Endothelial cell (in vitro differentiated cells): ENCODE measurements at regions not wholly inside any gene's neighbourhood (a gene's known extent, or its start where the extent isn't known, plus 50 kb on each side); places are given as distances from the start of the nearest gene placed in this dataset.

Experiments used
- DNase-seq: peaks from one replicate; pipeline ENCODE4 v3.0.0; 2021; ENCODE audit warnings: low spot score
- H3K27ac Mint-ChIP-seq: one replicate; pipeline ENCODE4 v1.8.0; 2021; ENCODE audit warnings: mixed read lengths, inconsistent platforms; ENCODE audit not compliant: unreplicated experiment
- H3K27me3 Mint-ChIP-seq: one replicate; pipeline ENCODE4 v1.8.0; 2021; ENCODE audit warnings: mild to moderate bottlenecking, moderate library complexity, mixed read lengths, inconsistent platforms; ENCODE audit not compliant: unreplicated experiment
- H3K36me3 Mint-ChIP-seq: one replicate; pipeline ENCODE4 v1.8.0; 2021; ENCODE audit warnings: mild to moderate bottlenecking, low read depth, mixed read lengths, inconsistent platforms; ENCODE audit not compliant: unreplicated experiment
- H3K4me1 Mint-ChIP-seq: one replicate; pipeline ENCODE4 v1.8.0; 2021; ENCODE audit warnings: mild to moderate bottlenecking, mixed read lengths, inconsistent platforms; ENCODE audit not compliant: unreplicated experiment
- H3K4me3 Mint-ChIP-seq: one replicate; pipeline ENCODE4 v1.8.0; 2021; ENCODE audit warnings: mild to moderate bottlenecking, mixed read lengths, inconsistent platforms; ENCODE audit not compliant: unreplicated experiment
- H3K9me3 Mint-ChIP-seq: one replicate; pipeline ENCODE4 v1.8.0; 2021; ENCODE audit warnings: mixed read lengths, inconsistent platforms; ENCODE audit not compliant: unreplicated experiment
- CTCF ChIP-seq: fragments of 200-600 bp; sonication (generic); IDR thresholded peaks from one replicate; pipeline ENCODE4 v1.5.0; 2021; ENCODE audit warnings: antibody characterized with exemption; ENCODE audit not compliant: unreplicated experiment

GRCh38 chr3:152039887-152040286 is 166.4 kb downstream of the SUCNR1 start:
- H3K4me3 Mint-ChIP-seq: no peak overlapping the region
- TF ChIP-seq CTCF: no peak
- no peaks in the 10 kb centered on the region for H3K36me3 Mint-ChIP-seq
- no peaks in the 10 kb centered on the region for H3K9me3 Mint-ChIP-seq
- H3K27ac Mint-ChIP-seq: peak overlapping the region; percentile 62
- DNase-seq: no peak
- H3K27me3 Mint-ChIP-seq: no peaks in the 10 kb centered on the region
- peaks cover 5% of the 10 kb centered on the region for H3K4me1 Mint-ChIP-seq

- Mint-ChIP-seq H3K4me3 (no peak overlapping the region), H3K27ac (peak overlapping the region; percentile 62), H3K36me3 (no peaks in the 10 kb centered on the region), H3K9me3 (no peaks in the 10 kb centered on the region), H3K4me1 (peaks cover 5% of the 10 kb centered on the region), H3K27me3 (no peaks in the 10 kb centered on the region)
- TF ChIP-seq CTCF: no peak
- no peak for DNase-seq
Measured at GRCh38 chr3:152040319-152040718, 166.9 kb downstream of the SUCNR1 start.

GRCh38 chr3:152043620-152044019 is 170.2 kb downstream of the SUCNR1 start:
- Mint-ChIP-seq H3K36me3 (no peaks in the 10 kb centered on the region), H3K4me1 (peaks cover 15% of the 10 kb centered on the region), H3K4me3 (no peak overlapping the region), H3K27me3 (no peaks in the 10 kb centered on the region), H3K9me3 (no peaks in the 10 kb centered on the region), H3K27ac (no peak overlapping the region)
- TF ChIP-seq CTCF: no peak
- DNase-seq: no peak

- Mint-ChIP-seq H3K9me3 (no peaks in the 10 kb centered on the region), H3K27me3 (no peaks in the 10 kb centered on the region), H3K4me3 (no peak overlapping the region), H3K27ac (no peak overlapping the region), H3K4me1 (peaks cover 10% of the 10 kb centered on the region), H3K36me3 (no peaks in the 10 kb centered on the region)
- TF ChIP-seq CTCF: no peak
- DNase-seq: no peak
Measured at GRCh38 chr3:152046280-152046679, 172.8 kb downstream of the SUCNR1 start.

GRCh38 chr3:152047465-152047864 is 174.0 kb downstream of the SUCNR1 start:
- no peaks in the 10 kb centered on the region for H3K36me3 Mint-ChIP-seq
- no peak for TF ChIP-seq CTCF
- H3K4me3 Mint-ChIP-seq: no peak overlapping the region
- H3K27me3 Mint-ChIP-seq: no peaks in the 10 kb centered on the region
- no peak for DNase-seq
- H3K4me1 Mint-ChIP-seq: peaks cover 10% of the 10 kb centered on the region
- peak overlapping the region; percentile 31 for H3K27ac Mint-ChIP-seq
- H3K9me3 Mint-ChIP-seq: no peaks in the 10 kb centered on the region
